GM19463 (cell line): ENCODE measurements at regions not wholly inside any gene's neighbourhood (a gene's known extent, or its start where the extent isn't known, plus 50 kb on each side); places are given as distances from the start of the nearest gene placed in this dataset.

Experiments used
- ATAC-seq: cut with Tn5 transposase; IDR thresholded peaks from one replicate; pipeline ENCODE4 v1.9.1; 2021; ENCODE audit warnings: mild to moderate bottlenecking, moderate library complexity; ENCODE audit not compliant: unreplicated experiment

GRCh38 chr18:45298986-45299385 lies 316.3 kb upstream of the SLC14A2 start:
- no peak for ATAC-seq

- ATAC-seq: no peak
These were observed 312.2 kb upstream of the SLC14A2 start for GRCh38 chr18:45303026-45303425.

- no peak for ATAC-seq
These were observed 310.7 kb upstream of the SLC14A2 start for GRCh38 chr18:45304558-45304957.

- ATAC-seq: no peak
These were observed 302.6 kb upstream of the SLC14A2 start for GRCh38 chr18:45312555-45313126.

- ATAC-seq: no peak
These were observed 299.1 kb upstream of the SLC14A2 start for GRCh38 chr18:45316127-45316526.

- no peak for ATAC-seq
These were observed 297.2 kb upstream of the SLC14A2 start for GRCh38 chr18:45317948-45318640.

- ATAC-seq: no peak
These were observed 294.6 kb upstream of the SLC14A2 start for GRCh38 chr18:45320724-45321123.

GRCh38 chr18:45321520-45321919 lies 293.8 kb upstream of the SLC14A2 start:
- ATAC-seq: no peak

- no peak for ATAC-seq
These were observed 292.9 kb upstream of the SLC14A2 start for GRCh38 chr18:45322343-45322742.

GRCh38 chr18:45324101-45324494 lies 291.2 kb upstream of the SLC14A2 start:
- no peak for ATAC-seq

- ATAC-seq: no peak
These were observed 290.7 kb upstream of the SLC14A2 start for GRCh38 chr18:45324495-45325113.

- ATAC-seq: no peak
These were observed 289.5 kb upstream of the SLC14A2 start for GRCh38 chr18:45325778-45326177.

- no peak for ATAC-seq
These were observed 288.8 kb upstream of the SLC14A2 start for GRCh38 chr18:45326505-45326904.

- ATAC-seq: no peak
These were observed 287.0 kb upstream of the SLC14A2 start for GRCh38 chr18:45328296-45328695.

- no peak for ATAC-seq
These were observed 286.5 kb upstream of the SLC14A2 start for GRCh38 chr18:45328811-45329210.

GRCh38 chr18:45329316-45329715 lies 286.0 kb upstream of the SLC14A2 start:
- ATAC-seq: no peak

GRCh38 chr18:45330170-45330594 lies 285.1 kb upstream of the SLC14A2 start:
- ATAC-seq: no peak

GRCh38 chr18:45332871-45333270 lies 282.4 kb upstream of the SLC14A2 start:
- ATAC-seq: no peak

- no peak for ATAC-seq
These were observed 281.1 kb upstream of the SLC14A2 start for GRCh38 chr18:45334191-45334590.

GRCh38 chr18:45335282-45336043 lies 279.8 kb upstream of the SLC14A2 start:
- ATAC-seq: no peak

GRCh38 chr18:45336448-45336847 lies 278.8 kb upstream of the SLC14A2 start:
- no peak for ATAC-seq

GRCh38 chr18:45337477-45337876 lies 277.8 kb upstream of the SLC14A2 start:
- no peak for ATAC-seq
